Activated B cell treated with CpG ODN at 0.5 μM for 24 hours (primary cell): ENCODE measurements at regions not wholly inside any gene's neighbourhood (a gene's known extent, or its start where the extent isn't known, plus 50 kb on each side); places are given as distances from the start of the nearest gene placed in this dataset.

Experiments used
- ATAC-seq: fragments of 200-7000 bp; cut with Tn5 transposase; one replicate; pipeline ENCODE4 v1.10.0; 2021; ENCODE audit warnings: low read depth, mild to moderate bottlenecking, moderate library complexity
- CTCF ChIA-PET: fragments of 350-600 bp; sonication (Branson Sonifier 250); formaldehyde crosslinking; loops from one replicate; lab custom pipeline; 2021; ENCODE audit warnings: antibody characterized with exemption; lab: Charles Lee
- POLR2A ChIA-PET: fragments of 350-600 bp; sonication (Branson Sonifier 250); formaldehyde crosslinking; loops from one replicate; lab custom pipeline; 2021; ENCODE audit warnings: antibody characterized with exemption; lab: Charles Lee
- DNase-seq: peaks from one replicate; pipeline ENCODE4 v3.0.0; 2022
- H3K27ac Mint-ChIP-seq: one replicate; pipeline ENCODE4 v1.8.0; 2020; ENCODE audit warnings: mixed read lengths
- H3K27me3 Mint-ChIP-seq: one replicate; pipeline ENCODE4 v1.8.0; 2021; ENCODE audit warnings: mixed read lengths
- H3K36me3 Mint-ChIP-seq: one replicate; pipeline ENCODE4 v1.8.0; 2021; ENCODE audit warnings: low read depth, mixed read lengths
- H3K4me1 Mint-ChIP-seq: one replicate; pipeline ENCODE4 v1.8.0; 2021; ENCODE audit warnings: mixed read lengths
- H3K4me3 Mint-ChIP-seq: one replicate; pipeline ENCODE4 v1.8.0; 2020; ENCODE audit warnings: mild to moderate bottlenecking, mixed read lengths
- H3K9me3 Mint-ChIP-seq: one replicate; pipeline ENCODE4 v1.8.0; 2020; ENCODE audit warnings: mixed read lengths
- intact Hi-C: fragments of 100-400 bp; cut with micrococcal nuclease; formaldehyde crosslinking; loops from one replicate; pipeline ENCODE4 v1.15.1; 2024
- TF ChIP-seq, protein P1 (sequence below): fragments of 200-600 bp; IDR thresholded peaks from one replicate; pipeline ENCODE4 v1.8.0; 2022; ENCODE audit warnings: antibody characterized with exemption, mild to moderate bottlenecking

DNA sequence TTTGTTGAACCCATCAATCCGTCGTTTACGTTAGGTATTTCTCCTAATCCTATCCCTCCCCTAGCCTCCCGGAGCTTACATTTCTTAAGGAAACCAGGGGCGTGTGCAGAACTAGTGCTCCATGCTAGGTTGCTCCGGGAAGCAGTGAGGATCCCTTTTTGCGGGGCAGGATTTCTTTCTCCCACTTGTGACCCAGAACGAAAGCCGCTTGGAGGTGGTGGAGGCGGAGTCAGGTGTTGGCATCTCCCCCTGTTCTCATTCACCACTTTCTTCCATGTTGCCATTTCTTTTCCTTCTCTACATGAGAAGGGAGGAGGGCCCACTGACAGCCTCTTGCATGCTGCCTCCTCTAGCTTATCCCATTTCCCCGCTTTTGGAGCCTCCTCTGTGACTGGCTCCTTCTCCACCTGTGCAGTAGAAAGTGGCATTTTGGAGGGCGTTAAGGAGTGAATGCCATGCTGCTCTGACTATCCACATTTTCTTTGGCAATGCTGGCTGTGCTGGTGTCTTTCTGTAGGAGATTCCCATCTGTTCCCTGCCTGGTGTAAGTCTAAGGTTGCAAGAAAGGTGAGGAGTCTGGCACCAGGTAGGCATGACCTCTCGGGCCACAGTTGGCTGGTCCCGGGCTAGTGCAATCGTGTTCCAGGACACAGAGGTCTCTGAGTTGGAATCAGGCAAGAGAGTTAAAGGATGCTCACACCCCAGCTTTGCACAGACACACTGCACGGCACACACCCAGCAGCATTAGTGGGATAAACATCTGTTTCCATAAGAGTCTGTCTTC, 89.5 kb downstream of the ACKR3 start:
- ATAC-seq: no peak
- ChIA-PET POLR2A (no interaction called here), CTCF (no interaction called here)
- Mint-ChIP-seq H3K27ac (no peak overlapping the region), H3K27me3 (peaks cover 28% of the 10 kb centered on the region), H3K4me3 (no peak overlapping the region), H3K4me1 (no peaks in the 10 kb centered on the region), H3K36me3 (no peaks in the 10 kb centered on the region), H3K9me3 (no peaks in the 10 kb centered on the region)
- no peak for DNase-seq
- intact Hi-C loops: no loop called here
- TF ChIP-seq, protein P1, sequence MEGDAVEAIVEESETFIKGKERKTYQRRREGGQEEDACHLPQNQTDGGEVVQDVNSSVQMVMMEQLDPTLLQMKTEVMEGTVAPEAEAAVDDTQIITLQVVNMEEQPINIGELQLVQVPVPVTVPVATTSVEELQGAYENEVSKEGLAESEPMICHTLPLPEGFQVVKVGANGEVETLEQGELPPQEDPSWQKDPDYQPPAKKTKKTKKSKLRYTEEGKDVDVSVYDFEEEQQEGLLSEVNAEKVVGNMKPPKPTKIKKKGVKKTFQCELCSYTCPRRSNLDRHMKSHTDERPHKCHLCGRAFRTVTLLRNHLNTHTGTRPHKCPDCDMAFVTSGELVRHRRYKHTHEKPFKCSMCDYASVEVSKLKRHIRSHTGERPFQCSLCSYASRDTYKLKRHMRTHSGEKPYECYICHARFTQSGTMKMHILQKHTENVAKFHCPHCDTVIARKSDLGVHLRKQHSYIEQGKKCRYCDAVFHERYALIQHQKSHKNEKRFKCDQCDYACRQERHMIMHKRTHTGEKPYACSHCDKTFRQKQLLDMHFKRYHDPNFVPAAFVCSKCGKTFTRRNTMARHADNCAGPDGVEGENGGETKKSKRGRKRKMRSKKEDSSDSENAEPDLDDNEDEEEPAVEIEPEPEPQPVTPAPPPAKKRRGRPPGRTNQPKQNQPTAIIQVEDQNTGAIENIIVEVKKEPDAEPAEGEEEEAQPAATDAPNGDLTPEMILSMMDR: no peak

- TF ChIP-seq, protein P1: no peak
- Mint-ChIP-seq H3K4me3 (no peak overlapping the region), H3K27ac (no peak overlapping the region), H3K27me3 (peaks cover 28% of the 10 kb centered on the region), H3K9me3 (no peaks in the 10 kb centered on the region), H3K36me3 (no peaks in the 10 kb centered on the region), H3K4me1 (no peaks in the 10 kb centered on the region)
- ATAC-seq: no peak
- intact Hi-C loops: no loop called here
- DNase-seq: no peak
- POLR2A ChIA-PET: no interaction called here
- CTCF ChIA-PET: no interaction called here
Measured at GRCh38 chr2:236659758-236660150, 90.1 kb downstream of the ACKR3 start.

DNA sequence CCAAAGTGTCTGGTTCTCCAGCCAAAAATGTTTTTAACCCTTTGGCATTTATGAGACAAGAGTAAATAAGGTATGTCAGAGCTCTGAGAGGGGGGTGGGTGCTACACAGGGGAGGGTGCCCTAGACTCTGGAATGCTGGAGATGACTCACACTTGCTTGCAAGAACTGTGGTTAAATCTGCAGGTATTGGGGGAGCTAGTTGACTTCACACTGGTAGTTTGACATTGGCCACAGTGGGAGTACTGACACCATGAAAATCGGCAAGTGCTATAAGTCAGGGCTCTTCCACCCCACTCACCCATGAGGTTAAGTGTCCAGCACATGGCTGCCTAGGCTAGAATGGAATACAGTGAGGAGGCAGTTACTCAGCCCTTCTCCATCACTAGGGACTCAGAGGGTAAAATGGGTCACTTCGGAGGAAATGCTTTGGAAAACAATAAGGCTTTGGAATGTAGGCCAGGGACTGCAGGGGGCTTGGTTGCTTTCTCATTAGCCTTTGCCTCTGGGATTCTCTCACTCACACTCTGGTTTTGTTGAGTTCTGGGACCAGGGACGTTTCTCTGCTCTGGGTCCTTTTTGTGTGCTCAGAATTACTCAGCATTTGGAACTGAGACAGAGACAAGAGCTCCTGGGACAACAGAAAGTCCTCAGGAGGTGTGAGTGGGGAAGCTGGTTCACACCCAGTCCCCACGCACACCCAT, 91.6 kb downstream of the ACKR3 start:
- Mint-ChIP-seq H3K9me3 (peaks cover under 1% of the 10 kb centered on the region), H3K4me1 (no peaks in the 10 kb centered on the region), H3K4me3 (no peak overlapping the region), H3K27me3 (peaks cover 24% of the 10 kb centered on the region), H3K27ac (no peak overlapping the region), H3K36me3 (no peaks in the 10 kb centered on the region)
- ChIA-PET POLR2A (no interaction called here), CTCF (no interaction called here)
- DNase-seq: no peak
- TF ChIP-seq, protein P1: no peak
- no peak for ATAC-seq
- intact Hi-C loops: no loop called here

GRCh38 chr2:236661762-236662110, 92.1 kb downstream of the ACKR3 start:
- POLR2A ChIA-PET: no interaction called here
- peaks cover 5% of the 10 kb centered on the region for H3K9me3 Mint-ChIP-seq
- H3K4me1 Mint-ChIP-seq: no peaks in the 10 kb centered on the region
- CTCF ChIA-PET: no interaction called here
- DNase-seq (no peak), ATAC-seq (no peak)
- no peaks in the 10 kb centered on the region for H3K36me3 Mint-ChIP-seq
- intact Hi-C loops: no loop called here
- no peak overlapping the region for H3K27ac Mint-ChIP-seq
- no peak overlapping the region for H3K4me3 Mint-ChIP-seq
- peaks cover 23% of the 10 kb centered on the region for H3K27me3 Mint-ChIP-seq
- TF ChIP-seq, protein P1: no peak

GRCh38 chr2:236662231-236663185, 92.9 kb downstream of the ACKR3 start:
- TF ChIP-seq, protein P1: no peak
- intact Hi-C loops: no loop called here
- ATAC-seq (no peak), DNase-seq (no peak)
- ChIA-PET CTCF (no interaction called here), POLR2A (no interaction called here)
- no peaks in the 10 kb centered on the region for H3K4me1 Mint-ChIP-seq
- H3K27me3 Mint-ChIP-seq: peaks cover 17% of the 10 kb centered on the region
- no peak overlapping the region for H3K27ac Mint-ChIP-seq
- peaks cover 5% of the 10 kb centered on the region for H3K9me3 Mint-ChIP-seq
- no peak overlapping the region for H3K4me3 Mint-ChIP-seq
- no peaks in the 10 kb centered on the region for H3K36me3 Mint-ChIP-seq
